PC-3 (cell line): ENCODE measurements at regions not wholly inside any gene's neighbourhood (a gene's known extent, or its start where the extent isn't known, plus 50 kb on each side); places are given as distances from the start of the nearest gene placed in this dataset.

Source experiments
- ATAC-seq: fragments of 200-7000 bp; cut with Tn5 transposase; 2 replicates; pipeline ENCODE4 v1.9.1; 2020; ENCODE audit warnings: mild to moderate bottlenecking, moderate library complexity
- BruUV-seq: library from RNA; stranded (reverse); fragments of 400-500 nt; replicated peaks from 2 replicates; lab custom pipeline; 2021; lab: Mats Ljungman, UMichigan
- CTCF ChIA-PET: fragments of 300-600 bp; sonication (Branson Sonifier 250); formaldehyde crosslinking; loops from one replicate; lab custom pipeline; 2022; ENCODE audit warnings: antibody characterized with exemption; lab: Charles Lee
- POLR2A ChIA-PET: fragments of 300-600 bp; sonication (Branson Sonifier 250); formaldehyde crosslinking; loops from one replicate; lab custom pipeline; 2022; ENCODE audit warnings: antibody characterized with exemption; ENCODE audit not compliant: unreplicated experiment; lab: Charles Lee
- DNase-seq: peaks from one replicate; pipeline ENCODE4 v3.0.0-alpha.2; 2015
- H2AFZ ChIP-seq: fragments of 300-600 bp; sonication (generic); 2 replicates; pipeline ENCODE4 v1.6.0; 2016; ENCODE audit warnings: antibody characterized with exemption, low read length
- H3F3A ChIP-seq: fragments of 300-600 bp; sonication (generic); one replicate; pipeline ENCODE4 v1.6.0; 2017; ENCODE audit warnings: antibody characterized with exemption, low read length, control low read depth, mild to moderate bottlenecking; ENCODE audit not compliant: unreplicated experiment
- H3K27ac ChIP-seq: fragments of 300-600 bp; sonication (generic); 2 replicates; pipeline ENCODE4 v1.5.1; 2016; ENCODE audit warnings: mild to moderate bottlenecking, low read length
- H3K27me3 ChIP-seq: fragments of 300-600 bp; sonication (generic); 2 replicates; pipeline ENCODE4 v1.6.1; 2016; ENCODE audit warnings: low read length, mixed read lengths
- H3K36me3 ChIP-seq: fragments of 300-600 bp; sonication (generic); 2 replicates; pipeline ENCODE4 v1.6.1; 2016; ENCODE audit warnings: low read depth, mixed run types, low read length, mixed read lengths
- H3K4me1 ChIP-seq: fragments of 300-600 bp; sonication (generic); 2 replicates; pipeline ENCODE4 v1.5.1; 2016; ENCODE audit warnings: low read length; ENCODE audit not compliant: insufficient read depth
- H3K4me2 ChIP-seq: fragments of 300-600 bp; sonication (generic); 2 replicates; pipeline ENCODE4 v1.6.0; 2016; ENCODE audit warnings: low read length
- H3K4me3 ChIP-seq: fragments of 300-600 bp; sonication (generic); 2 replicates; pipeline ENCODE4 v1.5.1; 2016; ENCODE audit warnings: mild to moderate bottlenecking, low read length, mixed read lengths
- H3K79me2 ChIP-seq: fragments of 300-600 bp; sonication (generic); 2 replicates; pipeline ENCODE4 v1.6.1; 2017; ENCODE audit warnings: low read length, mixed read lengths
- H3K9ac ChIP-seq: fragments of 300-600 bp; sonication (generic); 2 replicates; pipeline ENCODE4 v1.6.0; 2016; ENCODE audit warnings: mild to moderate bottlenecking, low read length
- H3K9me2 ChIP-seq: fragments of 300-600 bp; sonication (generic); replicated peaks from 2 replicates; pipeline ENCODE4 v1.6.1; 2016; ENCODE audit warnings: mixed run types, low read length, mixed read lengths
- H3K9me3 ChIP-seq: fragments of 300-600 bp; sonication (generic); 2 replicates; pipeline ENCODE4 v1.6.1; 2016; ENCODE audit warnings: low read length, mixed read lengths
- H4K20me1 ChIP-seq: fragments of 300-600 bp; sonication (generic); 2 replicates; pipeline ENCODE4 v1.6.1; 2016; ENCODE audit warnings: low read length, mixed read lengths
- CTCF ChIP-seq: fragments of 300-600 bp; sonication (generic); conservative IDR thresholded peaks from 2 replicates; pipeline ENCODE4 v1.5.1; 2017; ENCODE audit warnings: antibody characterized with exemption, low read depth, mild to moderate bottlenecking, low read length
- EZH2 ChIP-seq: fragments of 300-600 bp; sonication (generic); IDR thresholded peaks from one replicate; pipeline ENCODE4 v1.6.1; 2017; ENCODE audit warnings: antibody characterized with exemption, mild to moderate bottlenecking, low read length; ENCODE audit not compliant: unreplicated experiment
- EZH2phosphoT487 ChIP-seq: fragments of 300-600 bp; sonication (generic); IDR thresholded peaks from 2 replicates; pipeline ENCODE4 v1.6.1; 2018; ENCODE audit warnings: mild to moderate bottlenecking, antibody characterized with exemption, low read length, borderline replicate concordance
- intact Hi-C: fragments of 100-400 bp; cut with micrococcal nuclease; formaldehyde crosslinking; loops from 2 replicates; pipeline ENCODE4 v1.9.0; 2023

- Histone ChIP-seq H3K9me3 (0 out of 2 replicates have a peak, but pooled peaks cover 4% of the 10 kb centered on the region), H4K20me1 (no peaks in the 10 kb centered on the region), H3K4me1 (no peaks in the 10 kb centered on the region), H3K4me2 (no peak overlapping the region), H3F3A (no peaks in the 10 kb centered on the region), H3K9me2 (no peaks in the 10 kb centered on the region), H3K27me3 (no peaks in the 10 kb centered on the region), H3K4me3 (no peak overlapping the region), H2AFZ (no peak overlapping the region), H3K36me3 (no peaks in the 10 kb centered on the region), H3K9ac (no peak overlapping the region), H3K79me2 (no peaks in the 10 kb centered on the region), H3K27ac (no peak overlapping the region)
- BruUV-seq = no TSS peak
- no peak for DNase-seq
- CTCF ChIA-PET = no interaction called here
- no peak for ATAC-seq
- no peak for TF ChIP-seq EZH2
- no peak for TF ChIP-seq EZH2phosphoT487
- no peak for TF ChIP-seq CTCF
- POLR2A ChIA-PET = no interaction called here
- intact Hi-C loops = no loop called here
Observed at GRCh38 chr22:34239421-34239820, 319.1 kb upstream of the LARGE1 start.

DNA sequence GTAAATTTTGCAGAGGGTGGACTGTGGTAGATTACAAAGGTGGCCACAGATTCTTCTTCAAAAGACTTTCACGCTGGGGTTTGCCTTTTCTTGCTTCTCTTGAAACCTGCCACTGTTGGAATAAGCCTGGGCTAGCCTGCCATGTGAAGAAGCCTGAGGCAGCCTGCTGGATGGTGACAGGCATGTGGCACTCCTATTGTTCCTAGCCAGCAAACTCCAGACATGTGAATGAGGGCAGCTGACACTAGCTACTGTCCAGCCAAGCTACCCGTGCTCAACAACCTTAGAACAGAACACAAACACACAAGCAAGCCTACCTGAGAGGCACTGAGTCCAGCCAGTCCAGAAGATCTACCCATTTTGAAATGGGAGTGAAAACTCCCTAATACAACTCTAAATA lies 322.7 kb upstream of the LARGE1 start:
- Histone ChIP-seq H3K27me3 (no peaks in the 10 kb centered on the region), H3K9me2 (no peaks in the 10 kb centered on the region), H3K4me2 (no peak overlapping the region), H3K27ac (no peak overlapping the region), H3K9me3 (0 out of 2 replicates have a peak, but pooled peaks cover 4% of the 10 kb centered on the region), H3K9ac (no peak overlapping the region), H3K4me1 (no peaks in the 10 kb centered on the region), H3K36me3 (no peaks in the 10 kb centered on the region), H4K20me1 (no peaks in the 10 kb centered on the region), H3F3A (no peaks in the 10 kb centered on the region), H3K79me2 (no peaks in the 10 kb centered on the region), H2AFZ (no peak overlapping the region), H3K4me3 (no peak overlapping the region)
- ChIA-PET CTCF (no interaction called here), POLR2A (no interaction called here)
- ATAC-seq (no peak), DNase-seq (no peak)
- TF ChIP-seq EZH2 (no peak), EZH2phosphoT487 (no peak), CTCF (no peak)
- BruUV-seq = no TSS peak
- intact Hi-C loops = no loop called here

GRCh38 chr22:34255042-34255441 lies 334.8 kb upstream of the LARGE1 start:
- no peak overlapping the region for H3K9ac ChIP-seq
- no peaks in the 10 kb centered on the region for H3K36me3 ChIP-seq
- no peaks in the 10 kb centered on the region for H3F3A ChIP-seq
- H3K27ac ChIP-seq = no peak overlapping the region
- no peak for DNase-seq
- H3K4me2 ChIP-seq = no peak overlapping the region
- POLR2A ChIA-PET = no interaction called here
- peaks cover 5% of the 10 kb centered on the region for H3K9me3 ChIP-seq
- TF ChIP-seq CTCF (no peak), EZH2 (no peak), EZH2phosphoT487 (no peak)
- H3K27me3 ChIP-seq = no peaks in the 10 kb centered on the region
- H3K79me2 ChIP-seq = no peaks in the 10 kb centered on the region
- no peak overlapping the region for H2AFZ ChIP-seq
- CTCF ChIA-PET = no interaction called here
- no peak overlapping the region for H3K4me3 ChIP-seq
- ATAC-seq = no peak
- H3K9me2 ChIP-seq = no peaks in the 10 kb centered on the region
- intact Hi-C loops = no loop called here
- H3K4me1 ChIP-seq = no peaks in the 10 kb centered on the region
- H4K20me1 ChIP-seq = no peaks in the 10 kb centered on the region
- no TSS peak for BruUV-seq
